Panc1 (cell line): ENCODE measurements at regions not wholly inside any gene's neighbourhood (a gene's known extent, or its start where the extent isn't known, plus 50 kb on each side); places are given as distances from the start of the nearest gene placed in this dataset.

Experiments
- POLR2AphosphoS5 ChIP-seq: IDR thresholded peaks from 2 replicates; pipeline ENCODE4 v1.6.1; 2012; ENCODE audit warnings: mild to moderate bottlenecking, low read depth, low read length, moderate library complexity
- TF ChIP-seq, protein P1 (sequence below): fragments of 450-650 bp; IDR thresholded peaks from 2 replicates; pipeline ENCODE4 v1.5.1; 2017; ENCODE audit warnings: mild to moderate bottlenecking

DNA sequence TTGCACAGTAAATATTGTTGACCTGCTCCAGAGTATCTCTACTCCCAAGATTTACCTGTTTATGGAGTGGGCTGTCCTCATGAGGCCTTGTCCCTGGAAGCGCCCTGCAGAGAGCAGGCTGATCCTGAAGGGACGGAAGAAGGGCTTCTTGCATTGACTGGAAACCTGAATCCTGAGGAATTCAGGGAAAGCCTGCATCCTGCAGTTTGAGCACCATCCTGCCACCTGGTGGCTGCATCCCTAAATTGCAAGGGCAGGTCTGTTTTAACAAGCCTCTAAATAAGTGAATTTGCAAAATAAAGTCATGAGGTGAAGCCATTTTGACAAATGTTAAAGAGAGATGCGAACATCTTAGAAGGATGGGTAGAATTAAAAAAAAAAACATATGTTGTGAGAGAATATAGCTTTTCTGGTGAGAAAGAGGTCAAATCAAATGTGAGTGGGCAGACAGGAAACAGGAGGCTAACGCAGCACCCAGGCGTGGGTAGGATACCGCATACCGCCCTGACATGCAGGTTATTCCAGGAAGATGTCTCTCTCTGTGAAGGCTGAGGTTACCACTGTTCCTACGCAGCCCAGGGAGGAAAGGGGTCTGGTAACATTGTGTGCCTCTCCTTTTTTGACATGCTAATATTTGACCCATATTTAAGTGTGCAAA lies 754.9 kb downstream of the RNF144A start:
- TF ChIP-seq, protein P1, sequence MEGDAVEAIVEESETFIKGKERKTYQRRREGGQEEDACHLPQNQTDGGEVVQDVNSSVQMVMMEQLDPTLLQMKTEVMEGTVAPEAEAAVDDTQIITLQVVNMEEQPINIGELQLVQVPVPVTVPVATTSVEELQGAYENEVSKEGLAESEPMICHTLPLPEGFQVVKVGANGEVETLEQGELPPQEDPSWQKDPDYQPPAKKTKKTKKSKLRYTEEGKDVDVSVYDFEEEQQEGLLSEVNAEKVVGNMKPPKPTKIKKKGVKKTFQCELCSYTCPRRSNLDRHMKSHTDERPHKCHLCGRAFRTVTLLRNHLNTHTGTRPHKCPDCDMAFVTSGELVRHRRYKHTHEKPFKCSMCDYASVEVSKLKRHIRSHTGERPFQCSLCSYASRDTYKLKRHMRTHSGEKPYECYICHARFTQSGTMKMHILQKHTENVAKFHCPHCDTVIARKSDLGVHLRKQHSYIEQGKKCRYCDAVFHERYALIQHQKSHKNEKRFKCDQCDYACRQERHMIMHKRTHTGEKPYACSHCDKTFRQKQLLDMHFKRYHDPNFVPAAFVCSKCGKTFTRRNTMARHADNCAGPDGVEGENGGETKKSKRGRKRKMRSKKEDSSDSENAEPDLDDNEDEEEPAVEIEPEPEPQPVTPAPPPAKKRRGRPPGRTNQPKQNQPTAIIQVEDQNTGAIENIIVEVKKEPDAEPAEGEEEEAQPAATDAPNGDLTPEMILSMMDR: peak; percentile 82
- no peak for TF ChIP-seq POLR2AphosphoS5
